ENCODE measurements at regions not wholly inside any gene's neighbourhood (a gene's known extent, or its start where the extent isn't known, plus 50 kb on each side); places are given as distances from the start of the nearest gene placed in this dataset.

- TF ChIP-seq POLR2A (IDR thresholded peaks at IDR 0.05) (no peak), CTCF (IDR thresholded peaks at IDR 0.05) (no peak), POLR2AphosphoS5 (IDR thresholded peaks at IDR 0.05) (no peak), EP300 (IDR thresholded peaks at IDR 0.05) (no peak)
These were observed 1281.8 kb upstream of the TENM4 start for GRCh38 chr11:80722629-80723028.
